T-helper 1 cell treated with Interleukin-12 subunit alpha and Interleukin-12 subunit beta and Interleukin-4 antibody, amounts not matched to agents 30 μg/mL and 1 μg/mL, for 36 hours (primary cell): ENCODE measurements at regions not wholly inside any gene's neighbourhood (a gene's known extent, or its start where the extent isn't known, plus 50 kb on each side); places are given as distances from the start of the nearest gene placed in this dataset.

ENCODE experiments used
- H3K27ac Mint-ChIP-seq: one replicate; pipeline ENCODE4 v1.8.0; 2021; ENCODE audit warnings: mild to moderate bottlenecking, mixed read lengths
- H3K27me3 Mint-ChIP-seq: one replicate; pipeline ENCODE4 v1.8.0; 2021; ENCODE audit warnings: low read depth, mixed read lengths
- H3K36me3 Mint-ChIP-seq: one replicate; pipeline ENCODE4 v1.8.0; 2021; ENCODE audit warnings: low read depth, mixed read lengths
- H3K4me1 Mint-ChIP-seq: one replicate; pipeline ENCODE4 v1.8.0; 2021; ENCODE audit warnings: low read depth, mixed read lengths
- H3K4me3 Mint-ChIP-seq: one replicate; pipeline ENCODE4 v1.8.0; 2021; ENCODE audit warnings: mild to moderate bottlenecking, moderate library complexity, mixed read lengths
- H3K9me3 Mint-ChIP-seq: one replicate; pipeline ENCODE4 v1.8.0; 2021; ENCODE audit warnings: mixed read lengths

DNA sequence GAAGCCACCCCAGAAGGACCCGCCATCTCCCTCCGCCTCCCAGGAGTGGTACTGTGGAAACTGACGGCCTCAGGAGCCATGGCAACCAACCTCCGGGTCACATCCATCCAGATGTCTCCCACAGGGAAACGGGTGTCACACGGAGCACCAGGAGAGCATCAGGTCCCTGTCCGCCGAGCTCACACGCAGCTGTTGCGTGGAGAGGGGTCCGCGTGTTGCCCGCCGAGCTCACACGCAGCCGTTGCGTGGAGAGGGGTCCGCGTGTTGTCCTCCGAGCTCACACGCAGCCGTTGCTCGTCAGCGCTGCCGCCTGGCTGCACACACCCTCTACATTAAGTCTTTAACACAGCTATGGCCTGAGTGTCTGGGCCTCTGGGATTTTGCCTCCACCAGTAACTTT is 311.1 kb upstream of the SHH start:
- no peaks in the 10 kb centered on the region for H3K36me3 Mint-ChIP-seq
- no peak overlapping the region for H3K4me3 Mint-ChIP-seq
- H3K4me1 Mint-ChIP-seq: no peaks in the 10 kb centered on the region
- no peaks in the 10 kb centered on the region for H3K27me3 Mint-ChIP-seq
- no peak overlapping the region for H3K27ac Mint-ChIP-seq
- H3K9me3 Mint-ChIP-seq: no peaks in the 10 kb centered on the region

DNA sequence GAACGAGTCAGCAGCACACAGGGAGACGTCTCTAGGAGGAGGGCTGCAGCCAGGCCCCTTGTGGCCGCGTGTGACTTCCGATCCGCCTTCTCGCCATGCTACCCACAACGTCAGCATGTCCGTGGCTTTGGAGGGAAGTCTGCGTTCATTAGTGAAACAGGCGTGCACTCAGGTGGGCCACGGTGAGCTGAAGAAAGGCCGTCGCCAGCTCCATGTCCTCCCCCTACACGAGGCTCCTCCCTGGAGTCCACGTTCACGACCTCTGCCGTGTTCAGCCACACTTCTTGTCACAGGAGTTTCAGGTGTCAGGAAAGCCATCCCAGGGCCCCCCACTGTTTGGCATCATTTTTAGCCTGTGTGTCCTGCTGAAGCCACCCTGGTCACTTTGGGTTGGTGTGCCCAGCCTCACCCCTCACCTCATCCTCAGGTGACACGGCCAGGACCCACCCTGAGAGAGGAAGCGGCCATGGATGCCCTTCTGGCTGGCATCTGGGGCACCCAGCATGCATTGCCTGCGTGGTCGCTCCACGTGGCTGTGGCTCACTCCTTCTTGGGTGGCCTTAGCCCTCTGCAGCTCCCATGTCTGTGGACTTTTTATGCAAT is 310.6 kb upstream of the SHH start:
- H3K27ac Mint-ChIP-seq: no peak overlapping the region

DNA sequence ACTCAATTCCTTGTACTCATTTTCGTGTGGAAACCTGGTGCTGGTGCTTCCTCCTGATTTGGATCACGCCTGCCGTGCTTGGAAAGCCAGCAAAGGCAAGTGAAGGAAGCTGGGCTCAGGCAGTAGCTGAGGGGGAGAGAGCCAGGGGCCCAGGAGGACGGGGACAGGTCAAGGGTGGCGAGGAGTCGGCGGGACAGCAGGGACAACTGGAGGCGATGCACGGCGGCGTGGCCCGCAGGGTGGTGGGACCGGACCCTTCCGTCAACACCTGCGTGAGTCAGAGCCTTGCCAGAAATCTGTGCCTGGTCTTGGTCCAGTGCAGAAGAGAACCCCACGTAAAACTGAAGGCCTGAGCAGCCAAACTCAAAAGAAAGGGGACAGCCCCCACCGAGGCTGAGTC is 309.7 kb upstream of the SHH start:
- no peaks in the 10 kb centered on the region for H3K27me3 Mint-ChIP-seq
- H3K36me3 Mint-ChIP-seq: no peaks in the 10 kb centered on the region
- H3K4me3 Mint-ChIP-seq: no peak overlapping the region
- no peaks in the 10 kb centered on the region for H3K9me3 Mint-ChIP-seq
- H3K27ac Mint-ChIP-seq: no peak overlapping the region
- no peaks in the 10 kb centered on the region for H3K4me1 Mint-ChIP-seq

More for the DNA sequence above, 310.6 kb upstream of the SHH start:
- Mint-ChIP-seq H3K4me3 (no peak overlapping the region), H3K36me3 (no peaks in the 10 kb centered on the region), H3K27me3 (no peaks in the 10 kb centered on the region), H3K4me1 (no peaks in the 10 kb centered on the region), H3K9me3 (no peaks in the 10 kb centered on the region)

DNA sequence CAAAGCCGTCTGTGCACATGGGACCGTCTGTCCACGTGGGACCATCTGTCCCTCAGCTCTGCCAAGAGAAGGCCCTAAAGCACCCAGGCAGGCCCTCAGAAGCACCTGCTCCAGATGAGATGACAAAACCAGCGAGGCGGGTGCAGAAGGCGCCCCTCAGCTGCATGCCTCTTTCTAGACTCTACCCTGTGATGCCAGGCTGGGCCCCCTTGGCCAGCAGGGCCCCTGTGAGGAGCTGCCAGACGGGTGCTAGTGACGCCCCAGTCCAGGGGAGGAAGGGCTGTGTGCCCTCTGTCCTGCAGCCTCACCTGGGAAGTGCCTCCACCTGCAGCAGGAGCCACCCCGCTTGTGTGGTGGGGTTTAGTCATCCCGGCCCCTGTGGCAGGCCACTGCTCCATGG is 309.2 kb upstream of the SHH start:
- Mint-ChIP-seq H3K4me1 (no peaks in the 10 kb centered on the region), H3K36me3 (no peaks in the 10 kb centered on the region), H3K27ac (no peak overlapping the region), H3K4me3 (no peak overlapping the region), H3K27me3 (no peaks in the 10 kb centered on the region), H3K9me3 (no peaks in the 10 kb centered on the region)

DNA sequence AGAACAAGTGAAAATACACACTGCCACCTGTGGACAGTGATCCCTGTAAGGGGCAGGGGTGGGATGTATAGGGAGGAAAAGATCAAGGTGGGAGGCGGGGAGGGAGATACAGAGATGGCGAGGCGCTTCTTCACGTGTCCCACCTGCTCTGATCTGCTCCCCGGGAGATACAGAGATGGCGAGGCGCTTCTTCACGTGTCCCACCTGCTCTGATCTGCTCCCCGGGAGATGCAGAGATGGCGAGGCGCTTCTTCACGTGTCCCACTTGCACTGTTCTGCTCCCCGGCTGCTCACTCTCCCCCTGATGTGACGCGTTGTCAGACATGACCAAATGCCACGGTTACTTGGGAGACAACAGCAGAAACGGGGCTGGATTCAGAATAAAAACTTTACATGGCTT is 308.3 kb upstream of the SHH start:
- no peak overlapping the region for H3K4me3 Mint-ChIP-seq
- H3K27me3 Mint-ChIP-seq: peaks cover 3% of the 10 kb centered on the region
- no peaks in the 10 kb centered on the region for H3K9me3 Mint-ChIP-seq
- no peaks in the 10 kb centered on the region for H3K4me1 Mint-ChIP-seq
- no peaks in the 10 kb centered on the region for H3K36me3 Mint-ChIP-seq
- H3K27ac Mint-ChIP-seq: no peak overlapping the region

DNA sequence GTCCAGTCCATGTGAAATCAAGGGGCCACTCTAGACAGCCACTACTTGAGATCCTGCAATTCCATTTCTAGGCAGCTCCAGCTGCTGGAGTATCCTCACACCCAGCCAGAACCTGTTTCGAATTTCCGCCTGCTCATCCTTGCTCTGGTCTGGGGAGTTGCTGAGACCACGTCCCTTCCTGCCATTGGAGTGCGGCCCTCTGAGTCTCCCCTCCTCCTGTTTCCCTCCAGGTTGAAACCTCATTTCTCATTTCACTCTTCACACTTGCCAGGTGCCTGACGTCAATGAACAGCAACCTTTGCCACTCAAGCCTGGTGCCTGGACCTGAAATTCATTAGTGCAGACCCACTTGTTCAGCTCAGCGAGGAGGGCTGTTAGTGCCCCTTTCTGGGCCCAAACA is 307.5 kb upstream of the SHH start:
- Mint-ChIP-seq H3K27ac (no peak overlapping the region), H3K4me1 (no peaks in the 10 kb centered on the region), H3K9me3 (no peaks in the 10 kb centered on the region), H3K4me3 (no peak overlapping the region), H3K27me3 (peaks cover 3% of the 10 kb centered on the region), H3K36me3 (no peaks in the 10 kb centered on the region)

DNA sequence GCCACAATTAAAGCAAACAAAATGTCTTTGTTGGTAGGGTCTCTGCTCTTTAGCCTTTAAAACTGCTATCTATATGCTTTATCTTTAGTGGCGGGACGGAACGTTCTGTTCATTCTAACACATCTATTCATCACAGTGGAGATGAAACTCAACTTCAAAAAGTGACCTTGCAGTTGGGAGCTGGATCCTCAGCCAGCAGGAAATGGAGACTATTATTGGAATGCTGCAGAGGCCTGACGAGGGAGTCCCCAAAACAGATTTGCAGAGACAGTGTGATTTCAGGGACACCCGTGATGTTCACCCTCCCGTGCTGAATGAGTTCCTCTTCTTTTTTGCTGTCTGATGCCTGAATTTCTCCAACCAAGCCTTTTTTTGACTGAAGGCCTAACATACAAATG is 306.0 kb upstream of the SHH start:
- Mint-ChIP-seq H3K4me3 (no peak overlapping the region), H3K9me3 (no peaks in the 10 kb centered on the region), H3K4me1 (no peaks in the 10 kb centered on the region), H3K27me3 (peaks cover 3% of the 10 kb centered on the region), H3K27ac (no peak overlapping the region), H3K36me3 (no peaks in the 10 kb centered on the region)

DNA sequence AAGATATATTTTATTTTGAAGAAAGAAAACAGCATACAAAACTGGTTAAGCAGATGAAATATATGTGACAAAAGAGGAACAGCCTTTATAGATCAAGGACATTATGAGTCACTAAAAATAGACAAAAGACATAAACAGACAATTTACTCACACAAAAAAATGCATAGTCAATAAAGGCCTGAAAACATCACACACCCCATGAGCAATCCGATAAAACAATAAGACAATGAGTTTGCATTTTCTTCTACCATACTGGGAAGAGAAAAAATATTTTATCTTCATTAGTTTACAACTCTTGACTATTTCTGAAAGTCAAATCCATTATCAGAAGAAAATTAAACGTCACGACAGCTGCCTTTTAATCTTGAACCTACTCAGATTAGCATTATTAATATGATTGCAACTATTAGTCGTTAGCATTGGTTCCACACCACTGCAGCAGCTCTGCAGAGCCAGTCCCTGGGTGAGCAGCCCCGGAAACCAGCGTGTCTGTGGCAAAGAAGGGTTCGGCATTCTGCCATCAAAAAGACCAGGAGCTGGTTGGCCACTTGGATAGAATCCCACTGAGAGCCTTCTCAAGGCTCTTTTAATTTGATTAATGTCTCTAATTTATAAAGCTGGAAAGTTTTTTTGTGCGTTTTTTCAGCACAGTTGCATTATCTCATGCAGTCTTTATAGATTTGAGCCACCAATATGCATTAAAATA is 305.4 kb upstream of the SHH start:
- H3K27me3 Mint-ChIP-seq: peaks cover 3% of the 10 kb centered on the region
- H3K9me3 Mint-ChIP-seq: no peaks in the 10 kb centered on the region
- H3K4me3 Mint-ChIP-seq: no peak overlapping the region
- no peaks in the 10 kb centered on the region for H3K4me1 Mint-ChIP-seq
- no peak overlapping the region for H3K27ac Mint-ChIP-seq
- no peaks in the 10 kb centered on the region for H3K36me3 Mint-ChIP-seq

DNA sequence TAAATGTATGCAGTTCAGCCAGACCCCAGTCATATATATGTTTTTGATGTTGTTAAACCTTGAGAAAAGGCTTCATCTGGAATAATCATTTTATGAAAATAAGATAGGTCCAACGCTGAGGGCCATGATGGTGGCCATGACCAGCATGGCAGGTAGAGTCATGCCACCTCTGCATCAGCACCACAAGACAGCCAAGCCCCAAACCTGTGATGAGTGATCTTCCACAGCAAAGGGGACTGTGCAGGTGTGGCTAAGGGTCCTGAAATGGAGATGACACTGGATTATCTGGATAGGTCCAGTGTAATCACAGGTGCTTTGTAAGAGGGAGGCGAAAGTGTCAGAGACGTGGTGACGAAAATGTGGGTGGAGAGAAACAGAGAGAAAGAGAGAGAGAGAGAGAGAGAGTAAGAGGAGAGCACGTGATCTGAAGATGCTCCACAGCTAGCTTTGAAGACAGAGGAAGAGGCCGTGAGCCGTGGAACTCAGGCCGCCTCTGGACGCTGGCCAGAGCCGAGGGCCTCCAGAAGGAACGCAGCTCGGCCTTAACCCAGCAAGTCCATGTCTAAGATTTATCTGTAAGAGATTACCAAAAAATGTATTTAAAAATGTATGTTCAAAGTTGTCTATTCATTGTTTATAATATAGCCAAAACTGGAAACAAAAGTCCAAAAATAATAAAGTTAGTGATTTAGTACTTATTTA is 304.4 kb upstream of the SHH start:
- Mint-ChIP-seq H3K4me3 (no peak overlapping the region), H3K4me1 (no peaks in the 10 kb centered on the region), H3K27me3 (peaks cover 3% of the 10 kb centered on the region), H3K9me3 (no peaks in the 10 kb centered on the region), H3K36me3 (no peaks in the 10 kb centered on the region), H3K27ac (no peak overlapping the region)

DNA sequence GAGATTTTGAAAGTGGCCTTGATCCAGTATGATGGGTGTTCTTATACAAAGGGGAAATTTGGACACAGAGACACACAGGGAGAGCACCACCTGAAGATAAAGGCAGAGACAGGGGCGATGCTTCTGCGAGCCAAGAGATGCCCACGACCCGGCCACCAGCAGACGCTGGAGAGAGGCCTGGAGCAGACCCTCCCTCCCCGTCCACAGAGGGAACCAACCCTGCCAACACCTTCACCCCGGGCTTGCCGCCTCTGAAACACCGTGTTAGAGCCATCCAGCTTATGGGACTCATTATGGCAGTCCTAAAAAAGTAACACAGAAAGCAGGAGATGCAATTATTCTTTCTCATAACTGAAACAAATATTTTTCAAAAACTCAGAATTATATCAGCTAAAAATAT is 303.3 kb upstream of the SHH start:
- no peaks in the 10 kb centered on the region for H3K36me3 Mint-ChIP-seq
- H3K27ac Mint-ChIP-seq: no peak overlapping the region
- H3K4me3 Mint-ChIP-seq: no peak overlapping the region
- H3K27me3 Mint-ChIP-seq: peaks cover 3% of the 10 kb centered on the region
- H3K9me3 Mint-ChIP-seq: no peaks in the 10 kb centered on the region
- H3K4me1 Mint-ChIP-seq: no peaks in the 10 kb centered on the region

DNA sequence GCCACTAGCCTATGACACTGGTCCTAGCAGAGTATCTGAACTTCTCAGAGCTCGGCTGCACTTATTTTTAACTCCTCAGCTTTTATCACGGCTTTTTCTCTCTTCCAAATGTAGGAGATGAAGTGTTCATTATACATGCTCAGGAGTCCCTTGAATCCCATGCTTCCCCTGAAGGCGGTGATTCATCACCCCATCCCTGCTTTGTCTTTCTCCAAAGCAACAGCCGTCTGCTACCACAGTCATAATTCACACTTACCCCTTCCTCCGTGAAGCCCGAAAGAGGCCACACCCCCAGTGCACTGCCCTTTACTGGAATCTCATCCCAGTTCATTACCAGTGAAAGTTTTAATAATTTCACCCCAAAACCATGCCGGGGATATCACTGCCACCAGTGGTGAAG is 301.5 kb upstream of the SHH start:
- Mint-ChIP-seq H3K9me3 (no peaks in the 10 kb centered on the region), H3K27ac (no peak overlapping the region), H3K4me3 (no peak overlapping the region), H3K4me1 (no peaks in the 10 kb centered on the region), H3K27me3 (peaks cover 3% of the 10 kb centered on the region), H3K36me3 (no peaks in the 10 kb centered on the region)

DNA sequence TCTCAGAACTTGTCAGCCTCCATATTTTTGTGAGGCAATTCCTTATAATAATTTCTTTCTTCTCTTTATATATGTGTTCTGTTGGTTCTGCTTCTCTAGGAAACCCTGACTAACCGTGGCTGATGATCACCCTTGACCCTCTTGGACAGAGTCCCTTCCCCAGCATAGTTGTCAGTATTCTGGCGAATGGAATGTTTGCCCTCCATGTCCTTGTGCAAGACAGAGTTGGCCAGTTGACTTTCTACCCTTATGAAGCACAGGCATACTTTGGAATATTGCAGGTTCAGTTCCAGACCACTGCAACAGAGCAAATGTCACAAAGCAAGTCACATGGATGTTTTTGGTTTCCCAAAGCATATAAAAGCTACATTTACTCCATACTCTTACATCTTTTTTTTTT is 297.7 kb upstream of the SHH start:
- Mint-ChIP-seq H3K27ac (no peak overlapping the region), H3K4me1 (no peaks in the 10 kb centered on the region)

DNA sequence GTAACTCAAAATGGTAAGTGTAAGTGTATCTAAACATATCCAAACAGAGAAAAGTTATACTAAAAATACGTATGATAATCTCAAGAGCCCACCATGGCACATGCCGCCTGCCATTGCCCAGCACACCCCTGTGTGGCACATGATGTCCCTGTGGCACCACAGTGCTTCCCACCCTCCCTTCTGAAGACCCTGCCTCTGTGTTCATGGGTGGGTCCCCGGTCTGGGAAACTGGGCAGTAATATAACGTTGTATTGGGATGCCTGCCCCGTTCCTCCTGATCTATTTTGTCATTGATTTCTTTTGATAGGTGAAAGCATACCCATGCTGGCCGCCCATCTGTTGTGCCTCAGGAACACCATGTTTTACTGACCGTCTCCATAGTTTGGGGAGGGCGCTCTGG is 296.8 kb upstream of the SHH start:
- no peaks in the 10 kb centered on the region for H3K27me3 Mint-ChIP-seq
- H3K36me3 Mint-ChIP-seq: no peaks in the 10 kb centered on the region
- no peak overlapping the region for H3K27ac Mint-ChIP-seq
- no peaks in the 10 kb centered on the region for H3K9me3 Mint-ChIP-seq
- H3K4me1 Mint-ChIP-seq: no peaks in the 10 kb centered on the region
- no peak overlapping the region for H3K4me3 Mint-ChIP-seq

More for the DNA sequence above, 297.7 kb upstream of the SHH start:
- no peaks in the 10 kb centered on the region for H3K9me3 Mint-ChIP-seq
- no peak overlapping the region for H3K4me3 Mint-ChIP-seq
- H3K36me3 Mint-ChIP-seq: no peaks in the 10 kb centered on the region
- H3K27me3 Mint-ChIP-seq: no peaks in the 10 kb centered on the region

DNA sequence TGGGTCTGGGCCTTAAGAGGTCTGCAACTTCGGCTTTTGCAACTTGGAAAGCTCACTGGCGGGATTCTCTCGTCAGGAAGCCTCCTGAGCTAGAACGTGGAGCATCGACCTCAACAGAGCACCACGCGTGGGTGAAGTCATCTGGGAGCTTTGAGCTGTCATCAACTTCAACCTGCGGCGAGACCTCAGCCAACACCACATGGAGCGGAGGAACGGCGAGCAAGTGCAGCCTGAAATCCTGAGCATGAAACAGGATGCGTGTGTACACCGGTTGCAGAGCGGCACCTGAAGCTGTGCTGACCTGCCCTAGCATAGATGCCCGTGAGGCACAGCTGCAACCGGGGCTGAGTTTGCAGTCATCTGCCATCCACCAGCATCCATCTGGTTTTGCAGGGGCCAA is 295.7 kb upstream of the SHH start:
- H3K36me3 Mint-ChIP-seq: no peaks in the 10 kb centered on the region
- no peak overlapping the region for H3K4me3 Mint-ChIP-seq
- no peaks in the 10 kb centered on the region for H3K4me1 Mint-ChIP-seq
- no peaks in the 10 kb centered on the region for H3K27me3 Mint-ChIP-seq
- H3K27ac Mint-ChIP-seq: no peak overlapping the region
- H3K9me3 Mint-ChIP-seq: no peaks in the 10 kb centered on the region

DNA sequence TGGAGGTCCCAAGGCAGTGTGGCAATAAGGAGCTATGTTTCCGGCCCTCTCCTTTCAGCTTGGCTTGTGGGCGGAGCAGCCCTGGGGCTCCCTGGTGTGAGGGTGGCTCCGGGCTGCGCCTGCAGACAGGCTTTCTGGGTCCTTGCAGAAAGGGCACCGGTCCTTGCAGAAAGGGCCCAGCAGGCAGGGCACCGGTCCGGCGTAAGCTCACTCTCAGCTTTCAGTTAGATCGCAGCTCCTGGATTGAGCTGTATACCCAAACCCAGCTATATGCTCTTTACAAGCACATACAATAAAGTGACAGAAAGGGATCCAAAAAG is 293.8 kb upstream of the SHH start:
- H3K27me3 Mint-ChIP-seq: no peaks in the 10 kb centered on the region
- no peaks in the 10 kb centered on the region for H3K4me1 Mint-ChIP-seq

More for the DNA sequence above, 293.8 kb upstream of the SHH start:
- H3K27ac Mint-ChIP-seq: no peak overlapping the region
- H3K36me3 Mint-ChIP-seq: no peaks in the 10 kb centered on the region
- no peak overlapping the region for H3K4me3 Mint-ChIP-seq
- H3K9me3 Mint-ChIP-seq: no peaks in the 10 kb centered on the region
